ENCODE measurements at regions not wholly inside any gene's neighbourhood (a gene's known extent, or its start where the extent isn't known, plus 50 kb on each side); places are given as distances from the start of the nearest gene placed in this dataset.

DNA sequence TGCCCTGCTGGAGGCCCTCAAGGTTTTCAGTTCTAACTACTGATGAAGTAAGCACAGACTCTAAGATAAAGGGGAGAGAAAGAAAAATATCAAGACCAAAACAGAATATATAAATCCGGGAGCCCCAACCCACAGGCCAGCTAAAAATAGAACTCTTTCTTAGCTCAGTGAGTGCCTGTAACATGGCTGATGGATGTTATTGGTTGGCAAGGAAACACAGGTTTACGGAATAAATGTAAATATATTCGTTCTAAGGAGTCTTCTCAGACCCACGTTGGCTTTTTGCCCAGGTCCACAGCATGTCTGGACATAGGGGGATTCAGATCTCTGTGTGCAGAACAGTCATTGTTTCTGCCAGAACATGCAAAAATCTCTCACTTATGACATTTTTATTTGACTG lies 139.0 kb upstream of the SERPINE2 start:
- H3K79me1 ChIP-seq (ENCODE audit: low read depth, low read length): no peaks in the 10 kb centered on the region
- no peak overlapping the region for H2BK12ac ChIP-seq (ENCODE audit: low read depth, low read length)
- no peak overlapping the region for H2BK15ac ChIP-seq (ENCODE audit: low read length)
- no peak overlapping the region for H3K9ac ChIP-seq (replicated peaks in 1 of 4; ENCODE audit: extremely low read depth in 1 of 4, low read depth in 3 of 4, low read length in 3 of 4)
- WGBS, 2 experiments (ENCODE audit: extremely low coverage in 1 of 2, insufficient coverage in 1 of 2, insufficient read length in 1 of 2, insufficient replicate concordance in 2 of 2, low coverage in 1 of 2, low lambda C conversion rate in 2 of 2, missing lambda C conversion rate in 1 of 2): 93% methylated on average over 4 of the region's 4 CpGs; no CpG with 5 or more reads in 1 of the 2 experiments
- no peaks in the 10 kb centered on the region for H3K36me3 ChIP-seq (ENCODE audit: control insufficient read depth in 2 of 4, insufficient read depth in 4 of 4, low read length in 3 of 4)
- H2AK5ac ChIP-seq (ENCODE audit: low read depth, low read length): no peak overlapping the region
- H4K20me1 ChIP-seq (replicated peaks in 1 of 2; ENCODE audit: control insufficient read depth in 1 of 2, insufficient read depth in 2 of 2, low read length in 2 of 2): no peaks in the 10 kb centered on the region
- H3K27ac ChIP-seq (ENCODE audit: low read depth, low read length): no peak overlapping the region
- no peak overlapping the region for H4K5ac ChIP-seq (ENCODE audit: insufficient read length, low read depth, low read length)
- no peak overlapping the region for H2AFZ ChIP-seq (ENCODE audit: low read length)
- H3K27me3 ChIP-seq (replicated peaks in 1 of 4; ENCODE audit: control insufficient read depth in 3 of 4, extremely low read depth in 1 of 4, insufficient read depth in 3 of 4, low read length in 3 of 4): no peaks in the 10 kb centered on the region
- DNase-seq (ENCODE audit: low read depth in 1 of 2, low spot score in 2 of 2): no peak
- H3K79me2 ChIP-seq (ENCODE audit: control insufficient read depth in 1 of 2, insufficient read depth in 2 of 2, low read length in 2 of 2): no peaks in the 10 kb centered on the region
- no peak for FAIRE-seq
- H3K4me2 ChIP-seq (ENCODE audit: insufficient read depth in 1 of 2, low read depth in 2 of 2, low read length in 2 of 2): no peak overlapping the region
- H2BK20ac ChIP-seq (ENCODE audit: low read length): no peak overlapping the region
- H3K23me2 ChIP-seq (ENCODE audit: low read depth, low read length): no peaks in the 10 kb centered on the region
- H3K56ac ChIP-seq (replicated peaks; ENCODE audit: insufficient read length, low read depth, low read length): no peak overlapping the region
- no peak overlapping the region for H3K4ac ChIP-seq (replicated peaks; ENCODE audit: insufficient read length, low read depth, low read length)
- H3K4me3 ChIP-seq (ENCODE audit: extremely low read depth in 1 of 4, insufficient read depth in 2 of 4, low read depth in 3 of 4, low read length in 4 of 4): no peak overlapping the region
- H4K8ac ChIP-seq (ENCODE audit: extremely low read depth, insufficient read depth, low read length): no peak overlapping the region
- H2BK5ac ChIP-seq (ENCODE audit: low read depth, low read length): no peak overlapping the region
- no peak overlapping the region for H2BK120ac ChIP-seq (replicated peaks; ENCODE audit: low read depth, low read length)
- TF ChIP-seq NRF1 (IDR thresholded peaks at IDR 0.05; ENCODE audit: low read depth, low read length): no peak
- TF ChIP-seq GTF2F1 (IDR thresholded peaks at IDR 0.05; ENCODE audit: borderline replicate concordance, low read depth, low read length): no peak
- no peak for TF ChIP-seq CHD1 (IDR thresholded peaks at IDR 0.05; ENCODE audit: low read depth, low read length)
- TF ChIP-seq RXRA (IDR thresholded peaks at IDR 0.05; ENCODE audit: insufficient read depth, low read depth, low read length): no peak
- TF ChIP-seq CEBPB (IDR thresholded peaks at IDR 0.05; ENCODE audit: low read depth, low read length): no peak
- no peak for TF ChIP-seq SP4 (IDR thresholded peaks at IDR 0.05; ENCODE audit: low read length)
- TF ChIP-seq SIX5 (IDR thresholded peaks at IDR 0.05; ENCODE audit: low read depth, low read length): no peak
- TF ChIP-seq CBX8 (IDR thresholded peaks at IDR 0.05; ENCODE audit: borderline replicate concordance, low read depth, low read length): no peak
- no peak overlapping the region for H3K18ac ChIP-seq (ENCODE audit: extremely low read depth, low read length)
- CTCF ChIA-PET (ENCODE audit: partially characterized antibody): interaction anchor here (1.0 to 1.2 kb wide), 2 partner anchors 14 to 106 kb away, joined by 3 read pairs; no protein-coding TSS in a partner anchor
- H3K4me1 ChIP-seq (replicated peaks in 1 of 4; ENCODE audit: control insufficient read depth in 3 of 4, insufficient read depth in 4 of 4, low read length in 3 of 4): no peaks in the 10 kb centered on the region
- H3K14ac ChIP-seq (ENCODE audit: insufficient read length): no peak overlapping the region
- H3K9me3 ChIP-seq (ENCODE audit: insufficient read depth in 2 of 2, low read depth in 1 of 2, low read length in 1 of 2): no peaks in the 10 kb centered on the region
- no peak overlapping the region for H4K91ac ChIP-seq (replicated peaks; ENCODE audit: insufficient read length, low read length)
- POLR2A ChIA-PET (ENCODE audit: partially characterized antibody): no interaction called here
- H3K23ac ChIP-seq (ENCODE audit: insufficient read length): no peak overlapping the region
